ENCODE measurements at regions not wholly inside any gene's neighbourhood (a gene's known extent, or its start where the extent isn't known, plus 50 kb on each side); places are given as distances from the start of the nearest gene placed in this dataset.

- no peak overlapping the region for H3K18ac ChIP-seq (ENCODE audit: insufficient read length, low read depth, low read length)
- no peak overlapping the region for H4K91ac ChIP-seq (ENCODE audit: insufficient read length, low read depth, low read length)
- DNase-seq, result no peak
- H2AFZ ChIP-seq (ENCODE audit: low read length), result no peak overlapping the region
- H3K79me1 ChIP-seq (ENCODE audit: insufficient read depth, low read depth, low read length, poor library complexity, severe bottlenecking), result no peaks in the 10 kb centered on the region
- no peak overlapping the region for H2BK5ac ChIP-seq (ENCODE audit: insufficient read length, low read length)
- no peaks in the 10 kb centered on the region for H3K23me2 ChIP-seq (ENCODE audit: insufficient read length, low read depth, low read length, poor library complexity, severe bottlenecking)
- H4K5ac ChIP-seq (ENCODE audit: insufficient read length, low read depth, low read length), result no peak overlapping the region
- no peak for TF ChIP-seq CTCF (conservative IDR thresholded peaks at IDR 0.05)
- H3K23ac ChIP-seq (ENCODE audit: insufficient read length, low read depth, low read length), result no peak overlapping the region
- 0 out of 2 replicates have a peak, but pooled peaks cover 2% of the 10 kb centered on the region for H3K79me2 ChIP-seq (ENCODE audit: insufficient read depth, low read length)
- H3K9me3 Mint-ChIP-seq, result peaks cover 9 to 16% of the 10 kb centered on the region in 2 experiments
- H3K9me3 ChIP-seq (ENCODE audit: control insufficient read depth, low read depth, low read length), result no peaks in the 10 kb centered on the region
- WGBS (ENCODE audit: extremely low coverage, insufficient read length, low lambda C conversion rate), result no CpG with 5 or more reads among the region's 7 CpGs
- no peak overlapping the region for H2BK120ac ChIP-seq (ENCODE audit: low read depth, low read length, poor library complexity, severe bottlenecking)
- H3K27me3 ChIP-seq (ENCODE audit: insufficient read depth, low read length), result no peaks in the 10 kb centered on the region
- no peak overlapping the region for H3K27ac ChIP-seq (ENCODE audit: insufficient read length, low read depth, low read length)
- peaks cover 3% of the 10 kb centered on the region; the same call in 1 of the 2 replicates for H3K27me3 Mint-ChIP-seq (ENCODE audit: low read depth)
- no peaks in the 10 kb centered on the region; the same call in 1 of the 2 replicates for H3K4me1 ChIP-seq (ENCODE audit: insufficient read depth, low read length)
- H3K56ac ChIP-seq (ENCODE audit: insufficient read length, low read depth, low read length), result no peak overlapping the region
- no peak overlapping the region for H3K4me2 ChIP-seq (ENCODE audit: insufficient read depth, insufficient read length, low read length)
- peaks cover 11 to 18% (median 12%) of the 10 kb centered on the region in 3 experiments for H3K36me3 Mint-ChIP-seq (ENCODE audit: insufficient read depth in 1 of 3, low read depth in 3 of 3)
- no peak overlapping the region for H3T11ph ChIP-seq (ENCODE audit: low read length)
- no peaks in the 10 kb centered on the region for H4K20me1 ChIP-seq (ENCODE audit: control insufficient read depth, insufficient read depth, insufficient read length)
- H3K27ac Mint-ChIP-seq, result no peak overlapping the region
- no peak overlapping the region for H2BK20ac ChIP-seq (ENCODE audit: low read depth, low read length, poor library complexity, severe bottlenecking)
- H4K8ac ChIP-seq (replicated peaks; ENCODE audit: insufficient read length, low read depth, low read length), result no peak overlapping the region
- H3K4me3 Mint-ChIP-seq, result no peak overlapping the region
- no peak overlapping the region for H3K4ac ChIP-seq (ENCODE audit: low read depth, low read length)
- no peak overlapping the region for H2BK15ac ChIP-seq (ENCODE audit: low read depth, low read length)
- no peak overlapping the region for H2AK5ac ChIP-seq (ENCODE audit: insufficient read length, low read length)
- H3K14ac ChIP-seq (ENCODE audit: insufficient read depth, low read length), result no peak overlapping the region
- H3K4me1 Mint-ChIP-seq, result peaks cover 5 to 15% of the 10 kb centered on the region in 2 experiments
- H2BK12ac ChIP-seq (ENCODE audit: insufficient read length, low read depth, low read length), result no peak overlapping the region
- no peak overlapping the region for H3K9ac ChIP-seq (ENCODE audit: extremely low read depth, insufficient read length, low read length)
Observed at GRCh38 chr6:145112711-145113148, 622.6 kb downstream of the EPM2A start.

Measured in H9 (cell line).